SK-N-SH (cell line): ENCODE measurements at regions not wholly inside any gene's neighbourhood (a gene's known extent, or its start where the extent isn't known, plus 50 kb on each side); places are given as distances from the start of the nearest gene placed in this dataset.

ENCODE experiments used
- CTCF ChIA-PET: fragments of 300-600, 350-600 bp; formaldehyde crosslinking; extraction: SDS; loops from one replicate; lab custom pipeline; 2021; lab: Yijun Ruan, JAX
- POLR2A ChIA-PET: fragments of 350-600 bp; sonication (Branson Sonifier 250); formaldehyde crosslinking; extraction: SDS; loops from one replicate; lab custom pipeline; 2020; ENCODE audit warnings: antibody characterized with exemption, inconsistent platforms; lab: Yijun Ruan, JAX
- DNase-seq: peaks from one replicate; pipeline ENCODE4 v3.0.0; 2012
- H2AFZ ChIP-seq: fragments of 200-600 bp; sonication (generic); 2 replicates; pipeline ENCODE4 v1.8.1; 2016; ENCODE audit warnings: antibody characterized with exemption, mild to moderate bottlenecking, low read depth
- H3F3A ChIP-seq: fragments of 200-600 bp; sonication (generic); replicated peaks from 2 replicates; pipeline ENCODE3; 2016; ENCODE audit warnings: antibody characterized with exemption, mild to moderate bottlenecking; ENCODE audit not compliant: insufficient read depth
- H3K27ac ChIP-seq, 2 experiments: fragments of 200-500 bp in 1 of 2; fragments of 200-600 bp in 1 of 2; sonication (Bioruptor generic) in 1 of 2; sonication (generic), shearing (Covaris generic) in 1 of 2; 2 replicates each; pipeline versions ENCODE4 v1.5.1 to v1.6.1; 2014 to 2016; ENCODE audit warnings: low read depth in 2 of 2, inconsistent platforms in 1 of 2, low read length in 1 of 2, mild to moderate bottlenecking in 1 of 2, mixed read lengths in 1 of 2
- H3K27me3 ChIP-seq: fragments of 200-600 bp; sonication (generic), shearing (Covaris generic); 2 replicates; pipeline ENCODE4 v1.6.1; 2016; ENCODE audit warnings: mixed run types; ENCODE audit not compliant: insufficient read depth
- H3K36me3 ChIP-seq, 2 experiments: fragments of 200-500 bp in 1 of 2; fragments of 200-600 bp in 1 of 2; sonication (Bioruptor generic) in 1 of 2; sonication (generic) in 1 of 2; replicated peaks in 1 of 2; 2 replicates each; pipeline versions ENCODE3 to v1.5.1; 2014 to 2016; ENCODE audit warnings: low read length in 1 of 2, mild to moderate bottlenecking in 1 of 2; ENCODE audit not compliant: insufficient read depth in 2 of 2, control insufficient read depth in 1 of 2
- H3K4me1 ChIP-seq, 2 experiments: fragments of 200-500 bp in 1 of 2; fragments of 200-600 bp in 1 of 2; sonication (Bioruptor generic) in 1 of 2; sonication (generic), shearing (Covaris generic) in 1 of 2; 2 replicates each; pipeline versions ENCODE4 v1.5.1 to v1.6.1; 2014 to 2016; ENCODE audit warnings: low read depth in 1 of 2, low read length in 1 of 2, mixed run types in 1 of 2; ENCODE audit not compliant: insufficient read depth in 2 of 2, control insufficient read depth in 1 of 2
- H3K4me2 ChIP-seq: fragments of 200-600 bp; sonication (generic), shearing (Covaris generic); 2 replicates; pipeline ENCODE4 v1.6.1; 2017; ENCODE audit warnings: mixed run types
- H3K4me3 ChIP-seq, 2 experiments: fragments of 200-500 bp in 1 of 2; fragments of 200-600 bp in 1 of 2; sonication (Bioruptor generic) in 1 of 2; sonication (generic), shearing (Covaris generic) in 1 of 2; 2 replicates each; pipeline versions ENCODE4 v1.5.1 to v1.8.1; 2014 to 2016; ENCODE audit warnings: low read depth in 2 of 2, inconsistent platforms in 1 of 2, low read length in 1 of 2, mild to moderate bottlenecking in 1 of 2, mixed read lengths in 1 of 2, moderate library complexity in 1 of 2
- H3K79me2 ChIP-seq: fragments of 200-600 bp; sonication (generic); 2 replicates; pipeline ENCODE4 v1.8.1; 2017; ENCODE audit warnings: mild to moderate bottlenecking; ENCODE audit not compliant: insufficient read depth
- H3K9ac ChIP-seq: fragments of 200-600 bp; sonication (generic); 2 replicates; pipeline ENCODE4 v1.6.1; 2017; ENCODE audit warnings: mixed run types
- H3K9me2 ChIP-seq: fragments of 200-600 bp; sonication (generic); 2 replicates; pipeline ENCODE4 v1.6.1; 2017; ENCODE audit warnings: mixed run types
- H3K9me3 ChIP-seq: fragments of 200-600 bp; sonication (generic); 2 replicates; pipeline ENCODE4 v1.6.1; 2017; ENCODE audit warnings: mixed run types, mild to moderate bottlenecking, moderate library complexity
- H4K20me1 ChIP-seq: fragments of 200-600 bp; sonication (generic); 2 replicates; pipeline ENCODE4 v1.6.1; 2017; ENCODE audit warnings: mild to moderate bottlenecking, mixed run types; ENCODE audit not compliant: insufficient read depth
- CTCF ChIP-seq: fragments of 200-600 bp; sonication (generic); IDR thresholded peaks from 2 replicates; pipeline ENCODE4 v1.6.1; 2017; ENCODE audit warnings: antibody characterized with exemption, mild to moderate bottlenecking, moderate library complexity
- ELF1 ChIP-seq: IDR thresholded peaks from 2 replicates; pipeline ENCODE4 v1.4.0; 2012
- EZH2phosphoT487 ChIP-seq: fragments of 200-600 bp; sonication (generic); IDR thresholded peaks from 2 replicates; pipeline ENCODE4 v1.6.1; 2017; ENCODE audit warnings: low read depth, mixed run types, mild to moderate bottlenecking, antibody characterized with exemption, moderate library complexity, borderline replicate concordance
- MXI1 ChIP-seq: IDR thresholded peaks from 2 replicates; pipeline ENCODE4 v1.6.1; 2012; ENCODE audit warnings: mild to moderate bottlenecking, low read depth, low read length, improper control_type of control experiment
- NRF1 ChIP-seq: IDR thresholded peaks from 2 replicates; pipeline ENCODE4 v1.6.1; 2012; ENCODE audit warnings: low read depth, mild to moderate bottlenecking, low read length
- RAD21 ChIP-seq: IDR thresholded peaks from 2 replicates; pipeline ENCODE4 v1.6.1; 2012; ENCODE audit warnings: mild to moderate bottlenecking, low read length
- RFX5 ChIP-seq: IDR thresholded peaks from 2 replicates; pipeline ENCODE4 v1.6.1; 2012; ENCODE audit warnings: mild to moderate bottlenecking, improper control_type of control experiment, low read length
- RXRA ChIP-seq: IDR thresholded peaks from 2 replicates; pipeline ENCODE4 v1.4.0; 2012; ENCODE audit warnings: low read depth, mild to moderate bottlenecking, borderline replicate concordance
- SMC3 ChIP-seq: IDR thresholded peaks from 2 replicates; pipeline ENCODE4 v1.6.1; 2012; ENCODE audit warnings: low read depth, low read length, improper control_type of control experiment
- TCF12 ChIP-seq: IDR thresholded peaks from 2 replicates; pipeline ENCODE4 v1.4.0; 2012
- TEAD4 ChIP-seq: IDR thresholded peaks from 2 replicates; pipeline ENCODE4 v1.4.0; 2012; ENCODE audit warnings: mild to moderate bottlenecking, borderline replicate concordance; ENCODE audit not compliant: insufficient read depth
- WGBS: methylation state at CpG from one replicate; pipeline ENCODE4 v1.1.6; 2017; ENCODE audit warnings: low lambda C conversion rate; 5-methylcytosine and 5-hydroxymethylcytosine counted together

GRCh38 chr20:43824309-43825050 lies 90.2 kb upstream of the TOX2 start:
- no peaks in the 10 kb centered on the region for H3K36me3 ChIP-seq
- POLR2A ChIA-PET: no interaction called here
- WGBS: 60% methylated on average over 8 of the region's 9 CpGs
- TF ChIP-seq EZH2phosphoT487: no peak
- TF ChIP-seq RFX5: peak; percentile 70
- TF ChIP-seq MXI1: peak; percentile 79; the same call in 1 of the 2 replicates
- no peak for TF ChIP-seq RAD21
- TF ChIP-seq CTCF: no peak
- TF ChIP-seq, all 33 proteins: peak for 2
- Histone ChIP-seq H3K27me3 (peaks cover 7% of the 10 kb centered on the region; the same call in 1 of the 2 replicates), H3K4me1 (peaks cover 0 to 13% of the 10 kb centered on the region in 2 experiments; a peak in 1 of 4 replicates), H3K9me2 (no peaks in the 10 kb centered on the region), H3K79me2 (no peaks in the 10 kb centered on the region), H3F3A (no peaks in the 10 kb centered on the region), H3K9ac (no peak overlapping the region), H3K4me3 (no peak overlapping the region), H3K9me3 (no peaks in the 10 kb centered on the region), H4K20me1 (no peaks in the 10 kb centered on the region), H3K4me2 (no peak overlapping the region), H2AFZ (no peak overlapping the region), H3K27ac (peak overlapping the region in 1 of 2 experiments; percentile 28; a peak in 1 of 4 replicates)
- CTCF ChIA-PET: interaction anchor here (1.5 to 2.0 kb wide), 2 partner anchors 16 to 74 kb away, joined by 5 to 8 read pairs; no protein-coding TSS in a partner anchor
- DNase-seq: peak; percentile 77

- Histone ChIP-seq H2AFZ (no peak overlapping the region), H3K79me2 (no peaks in the 10 kb centered on the region), H3K9ac (no peak overlapping the region), H3K27ac (no peak overlapping the region), H3K9me3 (no peaks in the 10 kb centered on the region), H3K27me3 (peaks cover 7% of the 10 kb centered on the region; the same call in 1 of the 2 replicates), H3K4me3 (no peak overlapping the region), H3K4me2 (no peak overlapping the region), H4K20me1 (no peaks in the 10 kb centered on the region), H3K4me1 (peaks cover 0 to 13% of the 10 kb centered on the region in 2 experiments; a peak in 1 of 4 replicates), H3K36me3 (no peaks in the 10 kb centered on the region), H3F3A (no peaks in the 10 kb centered on the region), H3K9me2 (no peaks in the 10 kb centered on the region)
- no peak for TF ChIP-seq SMC3
- TF ChIP-seq NRF1: no peak
- TF ChIP-seq CTCF: no peak
- TF ChIP-seq ELF1: no peak
- no peak for TF ChIP-seq TCF12
- no peak for TF ChIP-seq TEAD4
- no peak for TF ChIP-seq RXRA
- 78% methylated on average over 3 of the region's 3 CpGs for WGBS
- DNase-seq: no peak
- ChIA-PET CTCF (no interaction called here), POLR2A (no interaction called here)
Observed at GRCh38 chr20:43821795-43822194, 92.9 kb upstream of the TOX2 start.
